Naive thymus-derived CD4-positive, alpha-beta T cell (primary cell): ENCODE measurements at regions not wholly inside any gene's neighbourhood (a gene's known extent, or its start where the extent isn't known, plus 50 kb on each side); places are given as distances from the start of the nearest gene placed in this dataset.

ENCODE experiments used
- ATAC-seq: fragments of 150-1000 bp; cut with Tn5 transposase; 2 replicates; pipeline ENCODE4 v1.10.0; 2021; ENCODE audit warnings: mild to moderate bottlenecking, moderate library complexity
- CTCF ChIA-PET: fragments of 350-600 bp; sonication (Branson Sonifier 250); formaldehyde crosslinking; loops from one replicate; lab custom pipeline; 2021; ENCODE audit warnings: antibody characterized with exemption; lab: Charles Lee
- POLR2A ChIA-PET: fragments of 350-600 bp; sonication (Branson Sonifier 250); formaldehyde crosslinking; loops from one replicate; lab custom pipeline; 2021; ENCODE audit warnings: antibody characterized with exemption, inconsistent platforms; lab: Charles Lee
- DNase-seq, 9 donors: peaks; one replicate each; pipeline versions ENCODE4 v3.0.0 to v3.0.0-alpha.2; 2020 to 2022; ENCODE audit warnings: mixed read lengths in 1 of 9
- H3K27ac ChIP-seq: one replicate; pipeline ENCODE4 v1.7.0; 2013; ENCODE audit warnings: mild to moderate bottlenecking, low read depth, low read length, moderate library complexity
- H3K27me3 ChIP-seq, 2 donors: one replicate each; pipeline ENCODE4 v1.7.0; 2013; ENCODE audit warnings: low read length in 2 of 2, mild to moderate bottlenecking in 2 of 2, moderate library complexity in 2 of 2; ENCODE audit not compliant: control insufficient read depth in 2 of 2, insufficient read depth in 2 of 2
- H3K36me3 ChIP-seq, 3 experiments: 1 replicate in 2 of 3; 2 replicates in 1 of 3; pipeline ENCODE4 v1.7.0; 2013; ENCODE audit warnings: low read length in 3 of 3, mild to moderate bottlenecking in 3 of 3, moderate library complexity in 1 of 3; ENCODE audit not compliant: insufficient read depth in 3 of 3, control insufficient read depth in 2 of 3
- H3K4me1 ChIP-seq, 2 donors: one replicate each; pipeline ENCODE4 v1.7.0; 2013; ENCODE audit warnings: low read length in 2 of 2, mild to moderate bottlenecking in 2 of 2, moderate library complexity in 1 of 2; ENCODE audit not compliant: control insufficient read depth in 2 of 2, insufficient read depth in 2 of 2
- H3K4me3 ChIP-seq: 2 replicates; pipeline ENCODE4 v1.7.0; 2013; ENCODE audit warnings: mild to moderate bottlenecking, low read length
- H3K9me3 ChIP-seq, 3 experiments: 1 replicate in 2 of 3; 2 replicates in 1 of 3; pipeline ENCODE4 v1.7.0; 2013; ENCODE audit warnings: low read length in 3 of 3; ENCODE audit not compliant: control insufficient read depth in 2 of 3
- H3K27ac Mint-ChIP-seq, 9 donors: one replicate each; pipeline ENCODE4 v1.8.0; 2020 to 2022; ENCODE audit warnings: mixed read lengths in 9 of 9, mild to moderate bottlenecking in 8 of 9, moderate library complexity in 5 of 9, inconsistent platforms in 2 of 9
- H3K27me3 Mint-ChIP-seq, 5 donors: one replicate each; pipeline ENCODE4 v1.8.0; 2021 to 2022; ENCODE audit warnings: mixed read lengths in 5 of 5, mild to moderate bottlenecking in 1 of 5
- H3K36me3 Mint-ChIP-seq, 5 donors: one replicate each; pipeline ENCODE4 v1.8.0; 2020 to 2022; ENCODE audit warnings: mixed read lengths in 5 of 5, mild to moderate bottlenecking in 3 of 5, inconsistent platforms in 1 of 5
- H3K4me1 Mint-ChIP-seq, 7 donors: one replicate each; pipeline ENCODE4 v1.8.0; 2020 to 2022; ENCODE audit warnings: mixed read lengths in 7 of 7, mild to moderate bottlenecking in 3 of 7, inconsistent platforms in 1 of 7
- H3K4me3 Mint-ChIP-seq, 10 donors: one replicate each; pipeline ENCODE4 v1.8.0; 2020 to 2022; ENCODE audit warnings: mild to moderate bottlenecking in 10 of 10, mixed read lengths in 10 of 10, moderate library complexity in 6 of 10, inconsistent platforms in 2 of 10
- H3K9me3 Mint-ChIP-seq, 11 donors: one replicate each; pipeline ENCODE4 v1.8.0; 2020 to 2022; ENCODE audit warnings: mixed read lengths in 11 of 11, mild to moderate bottlenecking in 4 of 11, inconsistent platforms in 1 of 11, moderate library complexity in 1 of 11
- intact Hi-C, 2 donors: fragments of 100-400 bp; cut with micrococcal nuclease; formaldehyde crosslinking; loops; one replicate each; pipeline ENCODE4 v1.15.1; 2023

- intact Hi-C loops, result no loop called here
- Mint-ChIP-seq H3K27me3 (peaks cover 5 to 29% (median 7%) of the 10 kb centered on the region in 5 donors), H3K36me3 (peaks cover 0 to 3% (median 2%) of the 10 kb centered on the region in 5 donors), H3K27ac (no peak overlapping the region), H3K9me3 (peaks cover 0 to 6% (median 3%) of the 10 kb centered on the region in 11 donors), H3K4me3 (no peak overlapping the region), H3K4me1 (peaks cover 0 to 1% (median 0%) of the 10 kb centered on the region in 7 donors)
- ChIA-PET POLR2A (interaction anchor here (0.5 kb wide), 1 partner anchor 187 kb away, joined by 3 read pairs; no protein-coding TSS in a partner anchor), CTCF (interaction anchor here (0.6 kb wide), 1 partner anchor 8 kb away, joined by 4 read pairs; no protein-coding TSS in a partner anchor)
- no peaks in the 10 kb centered on the region for H3K36me3 ChIP-seq
- ATAC-seq (no peak), DNase-seq (no peak)
- H3K9me3 ChIP-seq, result no peaks in the 10 kb centered on the region
- no peaks in the 10 kb centered on the region for H3K27me3 ChIP-seq
- no peaks in the 10 kb centered on the region for H3K4me1 ChIP-seq
- H3K4me3 ChIP-seq, result no peak overlapping the region
- H3K27ac ChIP-seq, result no peak overlapping the region
Observed at GRCh38 chr14:75373616-75374015, 54.2 kb upstream of the JDP2 start.

- no peak for DNase-seq
- no peaks in the 10 kb centered on the region for H3K4me1 ChIP-seq
- Mint-ChIP-seq H3K27ac (no peak overlapping the region), H3K27me3 (peaks cover 5 to 27% (median 7%) of the 10 kb centered on the region in 5 donors), H3K4me3 (no peak overlapping the region), H3K4me1 (peaks cover 0 to 1% (median 0%) of the 10 kb centered on the region in 7 donors), H3K36me3 (no peaks in the 10 kb centered on the region), H3K9me3 (peaks cover 0 to 4% (median 0%) of the 10 kb centered on the region in 11 donors)
- no peaks in the 10 kb centered on the region for H3K9me3 ChIP-seq
- no peaks in the 10 kb centered on the region for H3K36me3 ChIP-seq
- ATAC-seq, result no peak
- ChIA-PET CTCF (interaction anchor here (0.6 kb wide), 1 partner anchor 452 kb away, joined by 3 read pairs; no protein-coding TSS in a partner anchor), POLR2A (no interaction called here)
- no peak overlapping the region for H3K27ac ChIP-seq
- intact Hi-C loops, result no loop called here
- H3K27me3 ChIP-seq, result no peaks in the 10 kb centered on the region
- no peak overlapping the region for H3K4me3 ChIP-seq
Observed at GRCh38 chr14:75374911-75375310, 52.9 kb upstream of the JDP2 start.

GRCh38 chr14:75375983-75376382, 51.8 kb upstream of the JDP2 start:
- Histone ChIP-seq H3K27me3 (no peaks in the 10 kb centered on the region), H3K36me3 (no peaks in the 10 kb centered on the region), H3K27ac (no peak overlapping the region), H3K4me1 (no peaks in the 10 kb centered on the region), H3K9me3 (no peaks in the 10 kb centered on the region), H3K4me3 (no peak overlapping the region)
- no peak for DNase-seq
- H3K9me3 Mint-ChIP-seq, result peaks cover 0 to 3% (median 0%) of the 10 kb centered on the region in 11 donors
- CTCF ChIA-PET, result no interaction called here
- intact Hi-C loops, result no loop called here
- POLR2A ChIA-PET, result no interaction called here
- H3K27ac Mint-ChIP-seq, result no peak overlapping the region
- no peak for ATAC-seq
- no peak overlapping the region for H3K4me3 Mint-ChIP-seq
- peaks cover 5 to 24% (median 7%) of the 10 kb centered on the region in 5 donors for H3K27me3 Mint-ChIP-seq
- H3K36me3 Mint-ChIP-seq, result no peaks in the 10 kb centered on the region
- no peaks in the 10 kb centered on the region for H3K4me1 Mint-ChIP-seq
